ENCODE measurements at regions not wholly inside any gene's neighbourhood (a gene's known extent, or its start where the extent isn't known, plus 50 kb on each side); places are given as distances from the start of the nearest gene placed in this dataset.

GRCh38 chr2:59195851-59196250 lies 954.7 kb upstream of the FANCL start:
- TF ChIP-seq, protein P1, sequence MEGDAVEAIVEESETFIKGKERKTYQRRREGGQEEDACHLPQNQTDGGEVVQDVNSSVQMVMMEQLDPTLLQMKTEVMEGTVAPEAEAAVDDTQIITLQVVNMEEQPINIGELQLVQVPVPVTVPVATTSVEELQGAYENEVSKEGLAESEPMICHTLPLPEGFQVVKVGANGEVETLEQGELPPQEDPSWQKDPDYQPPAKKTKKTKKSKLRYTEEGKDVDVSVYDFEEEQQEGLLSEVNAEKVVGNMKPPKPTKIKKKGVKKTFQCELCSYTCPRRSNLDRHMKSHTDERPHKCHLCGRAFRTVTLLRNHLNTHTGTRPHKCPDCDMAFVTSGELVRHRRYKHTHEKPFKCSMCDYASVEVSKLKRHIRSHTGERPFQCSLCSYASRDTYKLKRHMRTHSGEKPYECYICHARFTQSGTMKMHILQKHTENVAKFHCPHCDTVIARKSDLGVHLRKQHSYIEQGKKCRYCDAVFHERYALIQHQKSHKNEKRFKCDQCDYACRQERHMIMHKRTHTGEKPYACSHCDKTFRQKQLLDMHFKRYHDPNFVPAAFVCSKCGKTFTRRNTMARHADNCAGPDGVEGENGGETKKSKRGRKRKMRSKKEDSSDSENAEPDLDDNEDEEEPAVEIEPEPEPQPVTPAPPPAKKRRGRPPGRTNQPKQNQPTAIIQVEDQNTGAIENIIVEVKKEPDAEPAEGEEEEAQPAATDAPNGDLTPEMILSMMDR (IDR thresholded peaks at IDR 0.05), result no peak
- intact Hi-C loops (cut with DNase I), result no loop called here
- 67 to 77% methylated on average over 4 of the region's 4 CpGs for WGBS, 2 donors
- no peaks in the 10 kb centered on the region for H3K4me1 ChIP-seq
- no peak overlapping the region for H3K4me3 ChIP-seq
- no peak for ATAC-seq
- no peak for DNase-seq
- no peak overlapping the region for H3K27ac ChIP-seq
- H3K36me3 ChIP-seq, result no peaks in the 10 kb centered on the region
- no peaks in the 10 kb centered on the region for H3K9me3 ChIP-seq
- H3K27me3 ChIP-seq, result peaks cover 0 to 4% (median 0%) of the 10 kb centered on the region in 7 donors

GRCh38 chr2:59191781-59192180 lies 950.7 kb upstream of the FANCL start:
- TF ChIP-seq, protein P1 (IDR thresholded peaks at IDR 0.05), result no peak
- 89 to 90% methylated on average over 4 of the region's 4 CpGs for WGBS, 2 donors
- DNase-seq (no peak), ATAC-seq (no peak)
- peaks cover 0 to 2% (median 0%) of the 10 kb centered on the region in 11 donors for H3K9me3 ChIP-seq
- no peak overlapping the region for H3K4me3 ChIP-seq
- no peak overlapping the region for H3K27ac ChIP-seq
- no peaks in the 10 kb centered on the region for H3K4me1 ChIP-seq
- H3K27me3 ChIP-seq, result no peaks in the 10 kb centered on the region
- H3K36me3 ChIP-seq, result no peaks in the 10 kb centered on the region
- intact Hi-C loops (cut with DNase I), result no loop called here

DNA sequence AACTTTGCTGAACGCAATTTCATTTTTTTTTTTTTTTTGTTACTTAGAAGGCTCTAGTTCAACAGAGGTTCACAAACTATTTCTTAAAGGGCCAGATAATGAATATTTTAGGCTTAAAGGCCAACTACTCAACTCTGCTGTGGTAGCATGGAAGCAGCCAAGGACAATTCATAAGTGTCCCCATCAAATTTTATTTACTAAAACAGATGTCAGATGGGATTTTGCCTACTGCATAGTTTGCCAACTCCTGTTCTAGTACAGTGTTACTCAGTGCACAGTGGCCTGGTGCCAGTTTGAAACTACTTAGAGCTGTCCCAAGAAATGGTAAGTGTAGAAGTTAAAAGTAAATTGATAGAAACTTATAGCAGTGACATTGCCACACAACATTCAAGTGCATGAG lies 949.4 kb upstream of the FANCL start:
- Histone ChIP-seq H3K27me3 (no peaks in the 10 kb centered on the region), H3K4me1 (no peaks in the 10 kb centered on the region), H3K9me3 (peaks cover 0 to 2% (median 0%) of the 10 kb centered on the region in 11 donors), H3K27ac (no peak overlapping the region), H3K36me3 (no peaks in the 10 kb centered on the region), H3K4me3 (no peak overlapping the region)
- DNase-seq (no peak), ATAC-seq (no peak)
- TF ChIP-seq, protein P1 (IDR thresholded peaks at IDR 0.05), result no peak
- intact Hi-C loops (cut with DNase I), result no loop called here
- WGBS, 2 donors, result 78 to 80% methylated on average over 1 of the region's 1 CpG

- DNase-seq, result no peak
- Histone ChIP-seq H3K27me3 (peaks cover 0 to 10% (median 0%) of the 10 kb centered on the region in 7 donors), H3K27ac (no peak overlapping the region), H3K4me1 (no peaks in the 10 kb centered on the region), H3K36me3 (no peaks in the 10 kb centered on the region), H3K9me3 (peaks cover 0 to 2% (median 0%) of the 10 kb centered on the region in 11 donors), H3K4me3 (no peak overlapping the region)
- intact Hi-C loops (cut with DNase I), result loop anchor here in 6 of 10 donors (5.0 to 10.0 kb wide), 2 partner anchors 420 to 422 kb away; no protein-coding TSS in a partner anchor
- ATAC-seq, result no peak
- TF ChIP-seq, protein P1 (IDR thresholded peaks at IDR 0.05), result no peak
- 44 to 45% methylated on average over 6 of the region's 6 CpGs for WGBS, 2 donors
Observed at GRCh38 chr2:59184276-59185020, 943.3 kb upstream of the FANCL start.

Data from heart right ventricle (tissue), 16 donors.